Sigmoid colon (tissue), 4 donors: ENCODE measurements at regions not wholly inside any gene's neighbourhood (a gene's known extent, or its start where the extent isn't known, plus 50 kb on each side); places are given as distances from the start of the nearest gene placed in this dataset.

ENCODE experiments used
- POLR2A ChIP-seq, 2 donors: fragments of 450-650 bp; IDR thresholded peaks; one replicate each; pipeline ENCODE4 v1.6.1; 2016; ENCODE audit warnings: antibody characterized with exemption in 2 of 2, mild to moderate bottlenecking in 2 of 2, moderate library complexity in 2 of 2
- POLR2AphosphoS5 ChIP-seq, 4 donors: sonication (generic); formaldehyde crosslinking; IDR thresholded peaks; one replicate each; pipeline ENCODE4 v1.6.1; 2017; ENCODE audit warnings: antibody characterized with exemption in 4 of 4
- TF ChIP-seq, protein P1 (sequence below), 4 experiments: fragments of 450-650 bp in 3 of 4; fragments of 200-600 bp in 1 of 4; IDR thresholded peaks; one replicate each; pipeline ENCODE4 v1.5.1; 2016 to 2019; ENCODE audit warnings: antibody characterized with exemption in 4 of 4, mild to moderate bottlenecking in 3 of 4, moderate library complexity in 2 of 4

DNA sequence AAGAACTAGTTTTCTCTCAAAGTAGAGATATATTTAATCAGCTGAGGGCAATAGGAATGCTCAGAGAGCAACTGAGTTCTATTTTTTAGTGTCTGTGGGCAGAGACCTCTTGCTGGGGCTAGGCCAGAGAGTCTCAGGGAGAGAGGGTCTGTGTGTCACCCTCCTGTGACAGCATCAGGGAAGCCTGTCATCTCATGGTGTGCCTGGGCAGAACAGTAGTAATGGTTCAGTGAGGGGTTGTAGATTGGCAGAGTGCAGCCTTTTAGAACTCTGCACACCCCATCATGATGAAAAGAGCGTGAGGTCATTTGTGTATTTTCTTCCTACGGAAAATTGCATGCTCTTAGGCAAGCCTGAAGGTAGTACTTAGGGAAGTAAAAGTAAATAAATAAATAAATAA, 1396.5 kb upstream of the AGA start:
- TF ChIP-seq POLR2A (IDR thresholded peaks at IDR 0.05): no peak
- TF ChIP-seq POLR2AphosphoS5 (IDR thresholded peaks at IDR 0.05): no peak
- TF ChIP-seq, protein P1, sequence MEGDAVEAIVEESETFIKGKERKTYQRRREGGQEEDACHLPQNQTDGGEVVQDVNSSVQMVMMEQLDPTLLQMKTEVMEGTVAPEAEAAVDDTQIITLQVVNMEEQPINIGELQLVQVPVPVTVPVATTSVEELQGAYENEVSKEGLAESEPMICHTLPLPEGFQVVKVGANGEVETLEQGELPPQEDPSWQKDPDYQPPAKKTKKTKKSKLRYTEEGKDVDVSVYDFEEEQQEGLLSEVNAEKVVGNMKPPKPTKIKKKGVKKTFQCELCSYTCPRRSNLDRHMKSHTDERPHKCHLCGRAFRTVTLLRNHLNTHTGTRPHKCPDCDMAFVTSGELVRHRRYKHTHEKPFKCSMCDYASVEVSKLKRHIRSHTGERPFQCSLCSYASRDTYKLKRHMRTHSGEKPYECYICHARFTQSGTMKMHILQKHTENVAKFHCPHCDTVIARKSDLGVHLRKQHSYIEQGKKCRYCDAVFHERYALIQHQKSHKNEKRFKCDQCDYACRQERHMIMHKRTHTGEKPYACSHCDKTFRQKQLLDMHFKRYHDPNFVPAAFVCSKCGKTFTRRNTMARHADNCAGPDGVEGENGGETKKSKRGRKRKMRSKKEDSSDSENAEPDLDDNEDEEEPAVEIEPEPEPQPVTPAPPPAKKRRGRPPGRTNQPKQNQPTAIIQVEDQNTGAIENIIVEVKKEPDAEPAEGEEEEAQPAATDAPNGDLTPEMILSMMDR (IDR thresholded peaks at IDR 0.05): no peak
